ENCODE measurements at regions not wholly inside any gene's neighbourhood (a gene's known extent, or its start where the extent isn't known, plus 50 kb on each side); places are given as distances from the start of the nearest gene placed in this dataset.

- H4K20me1 ChIP-seq (ENCODE audit: insufficient read depth), result no peaks in the 10 kb centered on the region
- no peaks in the 10 kb centered on the region for H3K9me2 ChIP-seq (ENCODE audit: insufficient read depth)
- ATAC-seq (no peak), DNase-seq (ENCODE audit: low read depth, low spot score) (no peak)
- H3K27ac ChIP-seq (ENCODE audit: low read depth, low read length), result no peak overlapping the region
- ChIA-PET CTCF (no interaction called here), RAD21 (ENCODE audit: low non-redundant PET in 1 of 2, low total read pairs in 2 of 2, uncharacterized antibody in 2 of 2, unreplicated experiment in 2 of 2) (no interaction called here), POLR2A (no interaction called here)
- H3K27me3 ChIP-seq (ENCODE audit: insufficient read depth, low read length), result no peaks in the 10 kb centered on the region
- H2AFZ ChIP-seq (ENCODE audit: low read depth, low read length, poor library complexity, severe bottlenecking), result no peak overlapping the region
- no peak overlapping the region for H3K4me2 ChIP-seq (ENCODE audit: low read length)
- TF ChIP-seq ZFX (IDR thresholded peaks at IDR 0.05), result no peak
- no peak for TF ChIP-seq ELF1 (IDR thresholded peaks at IDR 0.05; ENCODE audit: borderline replicate concordance, low read depth)
- no peak for TF ChIP-seq EGR1 (IDR thresholded peaks at IDR 0.05; ENCODE audit: low read depth)
- TF ChIP-seq CEBPB (IDR thresholded peaks at IDR 0.05; ENCODE audit: low read depth), result no peak
- no peak for TF ChIP-seq RAD21 (IDR thresholded peaks at IDR 0.05; ENCODE audit: low read depth)
- no peak for TF ChIP-seq CBX3 (IDR thresholded peaks at IDR 0.05; ENCODE audit: low read depth)
- TF ChIP-seq EZH2phosphoT487 (IDR thresholded peaks at IDR 0.05; ENCODE audit: borderline replicate concordance), result no peak
- TF ChIP-seq ZNF274 (IDR thresholded peaks at IDR 0.05; ENCODE audit: low read depth, low read length), result no peak
- TF ChIP-seq MAX (IDR thresholded peaks at IDR 0.05), result no peak
- no peak for TF ChIP-seq SP1 (IDR thresholded peaks at IDR 0.05; ENCODE audit: low read depth)
- TF ChIP-seq ZBTB33 (IDR thresholded peaks at IDR 0.05; ENCODE audit: extremely low read depth, insufficient replicate concordance, low read length), result no peak
- no peak for TF ChIP-seq EZH2 (IDR thresholded peaks at IDR 0.05)
- TF ChIP-seq POLR2A (IDR thresholded peaks at IDR 0.05; ENCODE audit: borderline replicate concordance, extremely low read depth, insufficient read depth, insufficient read length), result no peak
- TF ChIP-seq ATF3 (IDR thresholded peaks at IDR 0.05), result no peak
- no peak for TF ChIP-seq SIN3A (IDR thresholded peaks at IDR 0.05; ENCODE audit: low read depth)
- TF ChIP-seq POLR2AphosphoS5 (IDR thresholded peaks at IDR 0.05; ENCODE audit: low read depth, low read length), result no peak
- TF ChIP-seq JUND (IDR thresholded peaks at IDR 0.05), result no peak
- no peak for TF ChIP-seq YY1 (IDR thresholded peaks at IDR 0.05; ENCODE audit: extremely low read depth, insufficient replicate concordance, low read depth, low read length)
- TF ChIP-seq REST (IDR thresholded peaks at IDR 0.05; ENCODE audit: low read depth), result no peak
- no peak for TF ChIP-seq FOSL1 (IDR thresholded peaks at IDR 0.05; ENCODE audit: low read depth)
- intact Hi-C loops (cut with micrococcal nuclease), result no loop called here
- H3K9ac ChIP-seq (ENCODE audit: low read length), result no peak overlapping the region
- H3K9me3 ChIP-seq (ENCODE audit: control insufficient read depth in 1 of 2, insufficient read depth in 1 of 2, low read depth in 1 of 2, low read length in 2 of 2), result peaks cover 5 to 13% of the 10 kb centered on the region in 2 experiments; a peak in 2 of 4 replicates
- no TSS peak for BruUV-seq (replicated peaks)
- H3K4me1 ChIP-seq (ENCODE audit: control insufficient read depth in 1 of 2, insufficient read depth in 2 of 2, low read length in 2 of 2), result no peaks in the 10 kb centered on the region
- H3K36me3 ChIP-seq (ENCODE audit: control insufficient read depth in 1 of 2, insufficient read depth in 2 of 2, low read length in 2 of 2), result no peaks in the 10 kb centered on the region
- H3K4me3 ChIP-seq (replicated peaks in 1 of 2; ENCODE audit: low read depth in 1 of 2, low read length in 2 of 2), result no peak overlapping the region
- no peaks in the 10 kb centered on the region for H3K79me2 ChIP-seq (ENCODE audit: insufficient read depth, low read length)
Observed at GRCh38 chr16:51757921-51758479, 606.9 kb upstream of the SALL1 start.
